ENCODE measurements at regions not wholly inside any gene's neighbourhood (a gene's known extent, or its start where the extent isn't known, plus 50 kb on each side); places are given as distances from the start of the nearest gene placed in this dataset.
"Not testable (repeated sequence)": the region's sequence is repeated elsewhere in the genome, so short reads cannot be mapped to it uniquely, and the experiment has no call there.

GRCh38 chr5:15356308-15357091 lies 143.5 kb upstream of the FBXL7 start:
- not testable (repeated sequence) for TF ChIP-seq POLR2AphosphoS5 (IDR thresholded peaks at IDR 0.05; ENCODE audit: insufficient read depth in 1 of 2, low read depth in 1 of 2); CTCF (IDR thresholded peaks at IDR 0.05); POLR2A (IDR thresholded peaks at IDR 0.05)

Measured in vagina (tissue), 2 donors.